ENCODE measurements at regions not wholly inside any gene's neighbourhood (a gene's known extent, or its start where the extent isn't known, plus 50 kb on each side); places are given as distances from the start of the nearest gene placed in this dataset.
"Not testable (repeated sequence)": the region's sequence is repeated elsewhere in the genome, so short reads cannot be mapped to it uniquely, and the experiment has no call there.

- no peak for DNase-seq (ENCODE audit: low spot score)
Observed at GRCh38 chr11:29623144-29623722, 393.6 kb downstream of the KCNA4 start.

- DNase-seq (ENCODE audit: low spot score), result no peak
Observed at GRCh38 chr11:29616611-29617010, 400.2 kb downstream of the KCNA4 start.

DNA sequence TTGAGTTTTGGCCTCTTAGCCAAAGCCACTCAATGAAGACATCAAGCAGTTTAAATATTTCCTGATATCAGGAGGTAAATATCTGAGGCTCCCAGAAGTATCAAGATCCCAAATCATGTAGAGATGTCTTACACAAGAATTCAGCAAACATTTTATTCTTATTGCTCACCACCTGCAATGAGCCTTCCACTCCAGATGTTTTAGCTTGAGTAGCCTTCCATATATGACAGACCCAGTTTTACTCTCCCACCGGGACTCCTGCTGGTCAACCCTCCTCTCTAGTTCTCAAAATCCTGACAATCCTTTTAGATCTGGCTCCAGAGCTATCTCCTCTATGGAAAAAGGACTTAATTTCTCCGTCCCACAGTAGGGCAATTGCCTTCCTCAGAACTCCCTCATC, 404.4 kb downstream of the KCNA4 start:
- DNase-seq (ENCODE audit: low spot score), result no peak

GRCh38 chr11:29606330-29607031, 410.3 kb downstream of the KCNA4 start:
- DNase-seq (ENCODE audit: low spot score), result no peak

- not testable (repeated sequence) for DNase-seq (ENCODE audit: low spot score)
Observed at GRCh38 chr11:29600151-29600575, 416.7 kb downstream of the KCNA4 start.

GRCh38 chr11:29584342-29584741, 432.5 kb downstream of the KCNA4 start:
- DNase-seq (ENCODE audit: low spot score), result no peak

GRCh38 chr11:29578806-29579205, 438.0 kb downstream of the KCNA4 start:
- no peak for DNase-seq (ENCODE audit: low spot score)

GRCh38 chr11:29564486-29564885, 452.3 kb downstream of the KCNA4 start:
- no peak for DNase-seq (ENCODE audit: low spot score)

- no peak for DNase-seq (ENCODE audit: low spot score)
Observed at GRCh38 chr11:29562183-29562582, 454.6 kb downstream of the KCNA4 start.

DNA sequence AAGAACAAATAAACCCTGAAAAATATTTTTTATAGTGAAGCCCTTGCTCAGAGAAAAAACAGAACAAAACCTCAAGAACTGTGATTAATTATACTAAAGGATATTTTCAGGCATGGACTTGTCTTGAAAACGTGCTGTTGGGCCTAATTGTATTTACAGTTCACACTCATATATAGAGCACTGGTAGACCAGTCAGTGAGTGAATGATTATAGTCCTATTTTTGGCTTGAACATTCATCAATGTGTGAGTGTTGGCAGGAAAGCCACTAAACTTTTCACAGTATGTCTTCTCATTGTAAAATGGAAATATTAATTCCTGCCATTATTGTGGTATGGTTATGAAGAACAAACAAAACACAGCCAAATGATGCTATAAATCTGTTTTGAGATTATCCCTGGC, 462.8 kb downstream of the KCNA4 start:
- DNase-seq (ENCODE audit: low spot score), result no peak

DNA sequence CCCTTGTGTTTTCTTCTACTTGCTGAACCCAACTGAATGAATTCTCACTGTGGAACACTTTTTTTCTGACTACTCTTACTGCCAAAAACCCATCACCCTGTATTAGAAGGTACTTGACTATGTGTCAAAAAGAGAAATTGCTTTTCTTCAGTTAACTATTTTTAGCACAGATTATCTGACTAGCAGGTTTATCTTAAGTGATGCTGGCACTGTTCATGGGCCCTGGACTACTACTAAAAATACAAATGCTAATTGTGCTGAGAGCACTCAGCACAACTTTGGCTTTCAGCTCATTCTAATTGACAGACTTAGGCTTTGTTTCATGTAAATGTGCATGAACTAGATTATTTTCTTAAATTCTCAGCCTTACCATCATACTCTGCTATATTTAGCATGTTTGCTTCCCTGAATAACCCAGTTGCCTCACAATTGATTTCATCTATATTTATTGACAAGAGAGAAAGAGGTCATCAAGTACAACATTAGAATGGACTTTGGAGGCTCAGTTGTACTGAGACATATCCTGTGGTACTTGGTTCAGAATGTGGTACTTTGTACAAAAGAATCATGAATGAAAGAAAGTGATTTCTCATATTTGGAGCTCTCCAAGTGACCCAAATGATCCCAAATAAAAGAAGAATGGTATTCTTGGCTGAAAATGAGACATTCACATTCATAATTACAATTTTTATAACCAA, 478.3 kb downstream of the KCNA4 start:
- no peak for DNase-seq (ENCODE audit: low spot score)

- DNase-seq (ENCODE audit: low spot score), result no peak
Observed at GRCh38 chr11:29534836-29535235, 482.0 kb downstream of the KCNA4 start.

GRCh38 chr11:29530961-29531360, 485.9 kb downstream of the KCNA4 start:
- DNase-seq (ENCODE audit: low spot score), result no peak

DNA sequence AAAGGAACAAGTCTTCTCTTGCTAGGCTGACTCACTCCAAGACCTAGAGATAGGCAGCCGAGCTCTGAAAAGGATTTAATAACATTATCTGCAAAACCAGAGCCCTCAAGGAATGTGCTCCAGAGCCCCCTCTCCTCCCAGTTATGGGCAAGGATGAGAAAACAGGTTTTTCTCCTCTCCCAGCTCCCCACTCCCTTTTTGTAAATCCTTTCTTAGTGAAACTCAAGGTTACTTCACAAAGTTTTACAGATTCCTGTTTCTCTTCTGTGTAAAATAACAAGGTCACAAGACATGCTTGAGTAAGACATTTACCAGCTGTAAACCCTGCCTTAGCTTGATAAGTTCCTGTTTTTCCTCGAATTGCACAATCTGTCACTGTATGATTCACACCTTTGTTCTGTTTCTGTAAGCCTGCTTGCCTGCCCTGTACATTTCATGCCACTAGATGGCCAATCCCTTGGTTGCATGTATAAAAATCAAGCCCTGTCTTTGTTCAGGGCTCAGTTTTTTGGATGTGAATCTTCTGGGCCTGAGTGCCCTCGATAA, 489.4 kb downstream of the KCNA4 start:
- DNase-seq (ENCODE audit: low spot score), result no peak

GRCh38 chr11:29518389-29519174, 498.2 kb downstream of the KCNA4 start:
- DNase-seq (ENCODE audit: low spot score), result no peak

DNA sequence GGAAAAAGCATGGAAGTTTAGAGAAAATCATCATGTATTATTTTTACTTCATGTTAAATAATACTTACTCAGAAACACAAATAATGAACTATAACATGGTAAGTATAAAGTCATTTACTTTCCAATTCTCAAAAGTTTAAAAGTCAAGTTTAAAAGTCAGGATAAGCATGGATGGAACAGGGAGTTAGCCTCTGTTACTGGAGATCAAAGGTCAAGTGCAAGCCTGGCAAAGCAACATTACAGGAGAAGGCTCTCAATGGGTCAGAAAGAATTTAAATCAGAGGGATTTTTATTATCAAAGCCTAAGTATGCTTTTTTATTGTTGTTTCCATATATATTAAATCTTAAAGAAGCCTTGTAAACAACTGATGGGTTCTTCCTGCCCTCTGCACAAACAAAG, 505.4 kb downstream of the KCNA4 start:
- DNase-seq (ENCODE audit: low spot score), result no peak

DNA sequence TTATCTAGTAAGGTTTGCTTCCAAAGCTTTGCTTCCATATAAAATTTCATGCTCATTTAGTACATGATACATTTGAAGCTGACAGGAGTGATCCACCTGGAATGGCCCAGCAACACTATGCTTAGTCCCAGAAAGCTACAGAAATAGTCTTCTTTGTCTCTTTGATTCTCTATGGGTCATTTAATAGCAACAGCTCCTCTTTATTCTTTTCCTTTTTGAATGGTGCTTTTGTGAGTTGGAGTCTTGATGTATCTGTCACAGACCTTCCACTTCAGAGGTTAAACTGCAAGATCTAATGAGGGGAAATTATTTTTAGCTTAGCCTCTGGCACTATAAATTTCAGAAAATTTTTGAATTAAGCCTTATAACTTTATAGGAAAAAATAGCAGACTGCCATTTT, 509.5 kb downstream of the KCNA4 start:
- DNase-seq (ENCODE audit: low spot score), result no peak

GRCh38 chr11:29495676-29496075, 521.2 kb downstream of the KCNA4 start:
- no peak for DNase-seq (ENCODE audit: low spot score)

- DNase-seq (ENCODE audit: low spot score), result no peak
Observed at GRCh38 chr11:29490938-29491337, 525.9 kb downstream of the KCNA4 start.

- no peak for DNase-seq (ENCODE audit: low spot score)
Observed at GRCh38 chr11:29486301-29486700, 530.5 kb downstream of the KCNA4 start.

DNA sequence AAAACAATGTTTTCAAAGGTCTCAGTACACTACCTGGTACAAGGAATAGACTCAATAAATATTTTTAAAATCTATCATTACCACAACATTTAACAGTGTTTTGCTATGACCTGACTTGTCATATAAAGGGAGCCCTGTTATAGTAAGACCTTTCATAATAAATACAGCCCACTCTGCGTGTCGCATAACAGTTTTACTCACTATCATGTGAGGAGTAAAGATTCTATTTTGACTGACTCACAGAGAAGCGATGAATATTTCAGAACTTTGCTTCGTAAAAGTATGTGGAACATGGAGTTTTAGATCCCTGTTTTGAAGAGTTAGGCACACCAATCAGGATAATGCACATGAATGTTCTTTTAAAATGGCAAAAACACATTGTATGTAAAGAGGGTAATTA, 531.2 kb downstream of the KCNA4 start:
- no peak for DNase-seq (ENCODE audit: low spot score)

DNA sequence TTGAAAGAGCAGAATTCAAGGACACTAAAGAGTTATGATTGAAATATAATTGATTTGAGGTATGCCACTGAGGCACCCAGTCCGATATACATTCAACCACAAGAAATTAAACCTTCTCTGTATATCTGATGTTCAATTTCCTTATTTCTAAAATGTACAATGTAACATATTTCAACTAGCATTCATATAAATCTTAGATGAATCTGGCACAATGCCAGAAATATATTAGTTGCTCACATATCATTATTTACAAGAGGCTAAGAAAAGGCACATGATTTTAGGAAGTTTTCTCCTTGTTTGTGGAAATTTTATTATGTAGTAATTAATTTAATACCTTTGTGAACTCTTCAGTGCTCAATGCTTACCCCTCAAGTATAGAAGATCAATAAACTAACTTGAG, 532.3 kb downstream of the KCNA4 start:
- DNase-seq (ENCODE audit: low spot score), result no peak
